Thymus (tissue), 11 donors: ENCODE measurements at regions not wholly inside any gene's neighbourhood (a gene's known extent, or its start where the extent isn't known, plus 50 kb on each side); places are given as distances from the start of the nearest gene placed in this dataset.

Experiments
- DNase-seq, 9 donors: peaks; one replicate each; pipeline ENCODE4 v3.0.0-alpha.2; 2013; ENCODE audit warnings: low spot score in 9 of 9, low read depth in 6 of 9, missing footprints in 1 of 9
- H3K27ac ChIP-seq, 2 donors: one replicate each; pipeline ENCODE4 v1.5.1; 2013; ENCODE audit warnings: control low read depth in 1 of 2, low read depth in 1 of 2, low read length in 1 of 2, mild to moderate bottlenecking in 1 of 2, moderate library complexity in 1 of 2
- H3K27me3 ChIP-seq, 2 donors: one replicate each; pipeline ENCODE4 v1.5.1; 2013; ENCODE audit warnings: low read length in 1 of 2; ENCODE audit not compliant: control insufficient read depth in 2 of 2, insufficient read depth in 1 of 2
- H3K36me3 ChIP-seq, 2 donors: one replicate each; pipeline ENCODE4 v1.5.1; 2013; ENCODE audit warnings: low read length in 1 of 2, mild to moderate bottlenecking in 1 of 2, moderate library complexity in 1 of 2; ENCODE audit not compliant: control insufficient read depth in 2 of 2, insufficient read depth in 2 of 2
- H3K4me1 ChIP-seq, 2 donors: one replicate each; pipeline ENCODE4 v1.5.1; 2013; ENCODE audit warnings: low read length in 2 of 2; ENCODE audit not compliant: control insufficient read depth in 2 of 2, insufficient read depth in 2 of 2
- H3K4me3 ChIP-seq, 2 donors: one replicate each; pipeline ENCODE4 v1.5.1; 2013; ENCODE audit warnings: low read length in 2 of 2, control low read depth in 1 of 2, mild to moderate bottlenecking in 1 of 2
- H3K9me3 ChIP-seq, 2 donors: one replicate each; pipeline ENCODE4 v1.5.1; 2013; ENCODE audit warnings: low read length in 1 of 2, mild to moderate bottlenecking in 1 of 2; ENCODE audit not compliant: control insufficient read depth in 2 of 2, insufficient read depth in 1 of 2
- WGBS: extraction: QIAGEN DNeasy Blood & Tissue Kit; methylation state at CpG from one replicate; pipeline ENCODE4 v1.1.7; 2013; 5-methylcytosine and 5-hydroxymethylcytosine counted together
- donor health status: healthy.

DNA sequence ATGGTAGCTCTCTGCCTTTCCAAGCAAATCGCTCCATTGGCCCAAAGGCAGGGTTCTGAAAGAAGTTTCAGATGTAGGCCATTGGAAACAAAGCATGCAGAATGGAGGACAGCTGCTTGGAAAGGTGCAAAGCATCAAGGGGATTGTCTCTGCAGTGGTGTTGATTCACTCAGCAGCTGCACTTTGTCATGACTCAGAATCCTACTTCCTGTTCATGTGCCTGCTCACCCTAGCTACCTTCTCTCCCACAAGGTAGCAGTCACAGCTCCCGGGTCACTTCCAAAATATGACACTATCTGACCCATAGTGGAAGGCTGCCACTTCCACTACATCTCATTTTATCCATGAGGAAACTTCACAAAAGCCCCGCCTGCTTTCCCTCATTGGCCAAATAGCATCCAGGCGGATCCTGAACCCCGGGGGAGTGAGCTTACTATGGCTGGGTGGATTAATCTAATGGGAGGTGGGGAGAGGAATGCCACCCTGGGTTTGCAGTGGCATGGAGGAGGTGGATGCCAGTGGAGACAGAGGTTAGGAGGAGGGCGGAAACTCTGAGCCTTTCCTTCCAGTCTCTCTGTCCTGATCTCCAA, 74.7 kb upstream of the NKD1 start:
- H3K4me1 ChIP-seq = peaks cover 14 to 29% of the 10 kb centered on the region in 2 donors
- H3K9me3 ChIP-seq = no peaks in the 10 kb centered on the region
- H3K36me3 ChIP-seq = no peaks in the 10 kb centered on the region
- H3K27ac ChIP-seq = peak overlapping the region; percentile 22 to 91
- peaks cover 0 to 24% of the 10 kb centered on the region in 2 donors for H3K27me3 ChIP-seq
- WGBS = 82% methylated on average over 6 of the region's 6 CpGs
- DNase-seq = peak in 8 of 9 donors; percentile 29 to 82 (median 52)
- H3K4me3 ChIP-seq = no peak overlapping the region

DNA sequence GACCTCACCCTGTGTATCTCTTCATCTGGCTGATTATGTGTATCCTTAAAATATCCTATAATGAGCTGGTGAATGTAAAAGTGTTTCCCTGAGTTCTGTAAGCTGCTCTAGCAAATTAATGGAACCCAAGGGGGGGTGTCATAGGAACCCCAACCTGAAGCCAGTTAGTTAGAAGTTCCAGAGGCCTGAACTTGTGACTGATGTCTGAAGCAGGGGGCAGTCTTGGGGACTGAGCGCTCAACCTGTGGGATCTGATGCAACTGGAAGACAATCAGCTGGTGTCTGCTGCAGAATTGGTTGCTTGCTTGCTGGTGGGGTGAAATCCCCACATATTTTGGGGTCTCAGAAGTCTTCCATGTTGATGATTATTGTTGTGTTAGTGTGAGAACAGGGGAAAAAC, 75.7 kb upstream of the NKD1 start:
- Histone ChIP-seq H3K4me3 (no peak overlapping the region), H3K36me3 (no peaks in the 10 kb centered on the region), H3K4me1 (peaks cover 22 to 36% of the 10 kb centered on the region in 2 donors), H3K27ac (no peak overlapping the region), H3K27me3 (peaks cover 0 to 24% of the 10 kb centered on the region in 2 donors), H3K9me3 (no peaks in the 10 kb centered on the region)
- WGBS = 98% methylated on average over 1 of the region's 1 CpG
- DNase-seq = no peak

DNA sequence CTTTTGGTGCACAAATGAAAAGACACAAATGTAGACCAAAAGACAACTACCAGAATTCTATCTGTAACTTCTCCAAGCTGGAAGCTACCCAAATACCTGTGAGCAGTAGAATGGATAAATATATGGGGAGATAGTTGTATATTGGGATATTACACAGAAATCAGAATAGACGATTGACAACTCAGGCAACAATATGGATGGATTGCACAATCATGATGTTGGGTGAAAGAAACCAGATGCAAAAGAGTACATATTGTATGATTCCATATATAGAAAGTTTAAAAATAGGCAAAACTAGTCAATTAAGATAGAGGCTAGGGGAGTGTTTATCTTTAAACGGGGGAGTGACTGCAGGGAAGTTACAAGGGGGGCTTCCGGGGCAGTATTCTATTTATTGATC, 77.5 kb upstream of the NKD1 start:
- Histone ChIP-seq H3K4me1 (peaks cover 24 to 37% of the 10 kb centered on the region in 2 donors), H3K27me3 (peaks cover 0 to 33% of the 10 kb centered on the region in 2 donors), H3K9me3 (no peaks in the 10 kb centered on the region), H3K4me3 (no peak overlapping the region), H3K27ac (no peak overlapping the region), H3K36me3 (no peaks in the 10 kb centered on the region)
- WGBS = 96% methylated on average over 3 of the region's 3 CpGs
- no peak for DNase-seq

DNA sequence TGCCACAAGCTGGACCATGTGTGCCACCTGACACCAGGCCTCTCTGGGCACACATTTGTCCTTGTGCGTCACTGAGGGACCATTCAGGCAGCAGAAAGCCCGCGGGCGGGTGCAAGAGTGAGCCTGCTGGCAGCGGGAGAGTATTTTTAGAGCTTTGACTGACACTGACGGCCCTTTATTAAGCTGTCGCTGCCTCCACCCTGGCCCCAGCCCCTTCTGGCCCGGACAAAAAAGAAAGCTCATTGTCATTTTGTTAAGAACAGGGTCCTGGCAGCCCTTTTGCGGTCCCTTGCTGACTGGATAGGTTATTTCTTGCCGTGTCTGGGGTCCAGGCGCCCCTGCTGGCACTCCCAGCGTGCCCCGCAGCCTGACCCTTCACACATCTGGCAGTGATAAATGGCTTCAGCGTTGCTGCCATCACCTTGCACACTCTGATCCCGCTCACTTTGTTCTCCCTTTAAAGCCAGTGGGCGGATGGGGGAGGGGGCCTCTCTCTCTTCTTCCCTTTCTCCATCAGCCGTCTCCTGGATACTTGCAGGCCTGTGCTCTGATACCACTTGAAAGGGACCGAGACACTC, 78.4 kb upstream of the NKD1 start:
- Histone ChIP-seq H3K27ac (no peak overlapping the region), H3K36me3 (no peaks in the 10 kb centered on the region), H3K27me3 (peaks cover 0 to 40% of the 10 kb centered on the region in 2 donors), H3K9me3 (no peaks in the 10 kb centered on the region), H3K4me3 (no peak overlapping the region), H3K4me1 (peaks cover 24 to 37% of the 10 kb centered on the region in 2 donors)
- WGBS = 86% methylated on average over 18 of the region's 18 CpGs
- DNase-seq = no peak

DNA sequence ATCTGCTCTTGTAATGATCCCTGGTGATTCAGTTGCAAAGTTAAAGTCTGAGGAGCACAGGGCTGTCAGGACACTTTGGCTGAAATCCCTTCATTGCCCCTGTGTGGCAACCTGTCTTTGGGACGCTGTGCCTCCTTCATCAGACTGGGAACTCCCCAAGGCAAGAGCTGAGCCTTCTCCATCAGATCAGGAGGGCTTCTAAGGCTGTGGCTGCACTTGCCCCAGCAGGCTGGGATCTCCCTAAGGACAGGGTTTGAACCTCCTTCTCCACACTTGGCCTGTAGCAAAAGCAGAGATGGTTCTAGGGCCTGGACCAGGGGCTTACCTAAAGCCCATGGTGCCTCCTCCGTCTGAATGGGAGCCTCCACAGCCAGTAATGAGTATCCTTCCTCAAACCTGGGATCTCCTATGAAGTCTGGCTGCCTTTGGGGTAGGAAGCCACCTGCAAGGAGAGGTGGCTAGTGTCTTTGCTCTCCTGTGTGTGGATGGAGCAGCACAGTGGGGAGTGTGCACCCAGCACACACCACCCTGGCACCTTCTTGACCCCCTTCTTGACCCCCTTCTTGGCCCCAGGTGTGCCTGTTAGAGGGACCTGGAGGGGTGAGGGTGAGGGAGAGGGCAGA, 79.0 kb upstream of the NKD1 start:
- DNase-seq = no peak
- Histone ChIP-seq H3K9me3 (no peaks in the 10 kb centered on the region), H3K27me3 (peaks cover 0 to 44% of the 10 kb centered on the region in 2 donors), H3K4me1 (peaks cover 24 to 36% of the 10 kb centered on the region in 2 donors), H3K4me3 (no peak overlapping the region), H3K27ac (no peak overlapping the region), H3K36me3 (no peaks in the 10 kb centered on the region)
- WGBS = 50% methylated on average over 2 of the region's 2 CpGs

DNA sequence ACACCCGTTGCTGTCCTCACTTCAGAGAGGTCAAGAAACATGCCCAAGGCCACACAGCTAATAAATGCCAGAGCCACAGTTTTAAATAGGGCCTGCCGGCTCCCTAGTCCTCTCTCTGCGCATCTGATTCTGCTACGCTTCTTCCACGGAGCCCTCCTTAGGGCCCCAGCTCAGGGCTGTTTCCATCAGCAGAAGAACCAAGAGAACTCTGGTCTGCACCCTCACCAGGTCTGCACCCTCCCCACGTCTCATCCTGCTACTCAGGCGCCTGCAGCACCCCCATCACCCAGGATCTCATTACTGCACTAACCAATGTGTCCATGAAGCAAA, 79.5 kb upstream of the NKD1 start:
- no peak overlapping the region for H3K27ac ChIP-seq
- 87% methylated on average over 7 of the region's 7 CpGs for WGBS
- H3K36me3 ChIP-seq = no peaks in the 10 kb centered on the region
- H3K4me3 ChIP-seq = no peak overlapping the region
- no peaks in the 10 kb centered on the region for H3K9me3 ChIP-seq
- H3K4me1 ChIP-seq = peaks cover 24 to 30% of the 10 kb centered on the region in 2 donors
- DNase-seq = peak in 1 of 9 donors; percentile 22
- H3K27me3 ChIP-seq = peaks cover 0 to 44% of the 10 kb centered on the region in 2 donors

DNA sequence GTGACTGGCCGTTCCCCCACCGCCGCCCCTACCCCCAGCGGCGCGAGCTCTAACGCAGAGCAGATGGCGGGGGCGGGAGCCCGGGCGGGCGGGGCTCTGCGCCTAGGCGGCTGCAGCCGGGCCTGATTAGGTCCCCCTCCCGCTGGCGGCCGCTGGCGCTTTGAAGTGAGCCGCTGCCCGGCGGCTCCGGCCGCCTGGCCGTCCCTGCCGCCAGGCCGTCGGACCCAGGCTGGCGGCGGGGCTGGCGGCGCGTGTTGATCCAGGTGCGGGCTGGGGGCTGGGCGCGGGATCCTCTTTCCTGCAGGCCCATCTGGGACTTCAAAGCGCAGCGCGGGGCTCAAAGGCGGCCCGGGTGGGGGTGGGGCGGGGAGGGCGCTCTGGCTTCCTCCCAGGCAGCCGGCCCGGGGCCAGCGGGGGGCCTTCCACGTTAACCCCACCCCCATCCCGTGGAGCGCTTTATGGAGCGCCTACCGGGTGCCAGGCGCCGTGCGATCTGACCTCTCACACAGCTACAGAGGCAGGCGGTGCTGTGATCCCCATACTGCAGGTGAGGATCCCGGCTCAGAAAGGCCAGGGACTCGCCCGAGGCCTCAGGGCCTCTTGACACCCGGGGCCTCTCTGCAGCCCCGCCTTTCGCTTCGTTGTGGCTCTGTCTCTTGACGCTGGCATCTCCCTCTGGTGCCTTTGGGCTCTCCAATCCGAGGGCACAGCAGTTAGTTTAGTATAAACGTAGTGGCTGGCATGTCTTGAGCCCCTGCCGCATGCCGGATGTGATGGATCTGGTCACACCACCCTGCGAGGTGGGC, 80.0 kb upstream of the NKD1 start:
- peaks cover 0 to 48% of the 10 kb centered on the region in 2 donors for H3K27me3 ChIP-seq
- H3K36me3 ChIP-seq = no peaks in the 10 kb centered on the region
- H3K4me3 ChIP-seq = peak overlapping the region in 1 of 2 donors; percentile 42
- peaks cover 19 to 25% of the 10 kb centered on the region in 2 donors for H3K4me1 ChIP-seq
- 8% methylated on average over 68 of the region's 68 CpGs for WGBS
- peak in 4 of 9 donors; percentile 24 to 63 (median 37) for DNase-seq
- no peak overlapping the region for H3K27ac ChIP-seq
- no peaks in the 10 kb centered on the region for H3K9me3 ChIP-seq

DNA sequence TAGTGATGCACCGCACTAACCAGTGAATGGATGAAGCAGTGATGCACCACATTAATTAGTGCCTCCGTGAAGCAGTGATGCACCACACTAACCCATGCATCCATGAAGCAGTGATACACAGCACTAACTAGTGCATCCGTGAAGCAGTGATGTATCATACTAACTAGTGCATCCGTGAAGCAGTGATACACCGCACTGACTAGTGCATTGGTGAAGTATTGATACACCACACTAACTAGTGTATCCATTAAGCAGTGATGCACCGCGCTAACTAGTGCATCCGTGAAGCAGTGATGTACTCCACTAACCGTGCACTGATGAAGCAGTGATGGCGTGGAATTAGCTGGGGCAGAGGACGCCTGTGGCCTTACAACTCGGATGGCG, 80.6 kb upstream of the NKD1 start:
- H3K27ac ChIP-seq = no peak overlapping the region
- no peak for DNase-seq
- no peaks in the 10 kb centered on the region for H3K9me3 ChIP-seq
- H3K4me3 ChIP-seq = peak overlapping the region in 1 of 2 donors; percentile 42
- H3K36me3 ChIP-seq = no peaks in the 10 kb centered on the region
- peaks cover 13 to 19% of the 10 kb centered on the region in 2 donors for H3K4me1 ChIP-seq
- peaks cover 0 to 50% of the 10 kb centered on the region in 2 donors for H3K27me3 ChIP-seq
- WGBS = 59% methylated on average over 13 of the region's 13 CpGs

DNA sequence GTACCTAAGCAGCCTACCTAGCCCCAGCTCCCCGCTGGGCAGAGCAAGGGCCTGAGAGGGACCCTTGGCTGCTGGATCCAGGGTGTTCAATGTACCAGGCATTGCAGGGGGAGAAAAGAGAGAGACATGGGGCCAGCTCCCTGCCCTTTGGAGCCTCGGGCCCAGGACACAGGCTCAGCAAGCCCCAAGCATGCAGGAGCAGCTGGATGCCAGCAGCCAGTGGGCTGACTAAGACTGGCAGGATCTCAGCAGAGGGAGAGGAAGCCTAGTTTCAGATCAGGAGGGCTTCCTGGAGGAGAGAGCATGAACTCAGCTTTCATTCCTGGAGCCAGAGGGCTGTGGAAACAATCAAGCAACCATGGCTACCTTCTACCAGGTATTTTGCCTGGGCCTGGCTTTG, 82.0 kb upstream of the NKD1 start:
- H3K4me3 ChIP-seq = no peak overlapping the region
- DNase-seq = no peak
- peaks cover 0 to 50% of the 10 kb centered on the region in 2 donors for H3K27me3 ChIP-seq
- WGBS = 95% methylated on average over 2 of the region's 2 CpGs
- no peak overlapping the region for H3K27ac ChIP-seq
- no peaks in the 10 kb centered on the region for H3K36me3 ChIP-seq
- H3K4me1 ChIP-seq = peaks cover 12 to 17% of the 10 kb centered on the region in 2 donors
- no peaks in the 10 kb centered on the region for H3K9me3 ChIP-seq
